ENCODE measurements at regions not wholly inside any gene's neighbourhood (a gene's known extent, or its start where the extent isn't known, plus 50 kb on each side); places are given as distances from the start of the nearest gene placed in this dataset.

GRCh38 chr18:23378302-23378686, 74.8 kb upstream of the RIOK3 start:
- H3K36me3 ChIP-seq (ENCODE audit: control insufficient read depth, insufficient read depth, low read length), result peaks cover 5% of the 10 kb centered on the region
- WGBS (ENCODE audit: insufficient coverage), result no CpG with 5 or more reads among the region's 2 CpGs
- H3K4me3 ChIP-seq (ENCODE audit: low read depth, low read length), result no peak overlapping the region
- DNase-seq (ENCODE audit: low read depth in 4 of 6, low spot score in 6 of 6), result no peak
- no peaks in the 10 kb centered on the region for H3K27me3 ChIP-seq (ENCODE audit: control insufficient read depth, insufficient read depth, low read length)
- H3K9me3 ChIP-seq (ENCODE audit: control insufficient read depth, insufficient read depth, low read length), result no peaks in the 10 kb centered on the region
- H3K27ac ChIP-seq (ENCODE audit: low read depth, low read length), result no peak overlapping the region
- H3K4me1 ChIP-seq (ENCODE audit: control insufficient read depth, insufficient read depth, low read length), result peaks cover 3% of the 10 kb centered on the region

DNA sequence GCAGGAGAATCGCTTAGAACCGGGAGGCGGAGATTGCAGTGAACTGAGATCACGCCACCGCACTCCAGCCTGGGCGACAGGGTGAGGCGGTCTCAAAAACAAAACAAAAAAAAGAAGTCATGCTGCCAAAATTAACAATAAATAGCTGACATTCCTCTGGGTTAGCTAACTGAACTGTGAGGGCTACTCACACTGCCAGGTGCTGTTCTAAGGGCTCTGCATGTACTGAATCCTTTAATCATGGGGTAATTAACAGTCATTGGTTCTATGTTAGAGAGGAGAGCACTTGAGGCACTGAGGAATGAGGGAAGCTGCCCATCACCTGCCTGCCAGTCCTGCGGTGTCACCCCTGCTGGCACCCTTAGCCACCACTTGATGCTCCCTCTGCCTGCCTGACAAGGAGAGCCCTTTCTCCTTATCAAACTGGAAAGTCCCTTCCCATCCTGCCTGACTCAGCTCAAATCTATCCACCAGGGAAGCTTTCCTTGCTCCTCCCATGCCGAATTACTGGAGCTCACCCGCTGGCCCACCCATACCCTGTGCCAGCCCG, 73.0 kb upstream of the RIOK3 start:
- Histone ChIP-seq H3K27ac (ENCODE audit: low read depth, low read length) (no peak overlapping the region), H3K27me3 (ENCODE audit: control insufficient read depth, insufficient read depth, low read length) (no peaks in the 10 kb centered on the region)
- WGBS (ENCODE audit: insufficient coverage), result 91% methylated on average over 7 of the region's 11 CpGs

DNA sequence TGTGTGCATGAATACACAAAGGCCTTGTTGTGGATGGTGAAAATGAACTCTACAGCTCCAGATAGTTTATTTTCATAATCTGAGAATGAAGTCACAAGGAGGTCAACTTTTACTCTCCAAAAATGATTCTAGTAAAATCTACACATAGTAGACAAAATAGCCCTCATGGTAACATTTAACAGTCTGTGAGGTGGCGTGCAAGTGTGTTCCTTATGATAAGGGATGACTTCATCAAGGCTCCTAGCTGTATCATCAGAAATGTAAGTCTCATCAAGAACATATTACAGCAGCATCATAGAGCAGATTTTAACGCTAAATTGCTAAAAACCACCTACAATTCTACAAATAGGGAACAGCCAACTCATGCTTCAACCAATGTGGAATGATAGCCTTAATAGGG, 72.3 kb upstream of the RIOK3 start:
- WGBS (ENCODE audit: insufficient coverage), result no CpG with 5 or more reads among the region's 2 CpGs
- H3K27ac ChIP-seq (ENCODE audit: low read depth, low read length), result no peak overlapping the region

More for the DNA sequence above, 73.0 kb upstream of the RIOK3 start:
- no peak overlapping the region for H3K4me3 ChIP-seq (ENCODE audit: low read depth, low read length)
- peaks cover 3% of the 10 kb centered on the region for H3K4me1 ChIP-seq (ENCODE audit: control insufficient read depth, insufficient read depth, low read length)
- peaks cover 8% of the 10 kb centered on the region for H3K36me3 ChIP-seq (ENCODE audit: control insufficient read depth, insufficient read depth, low read length)
- no peaks in the 10 kb centered on the region for H3K9me3 ChIP-seq (ENCODE audit: control insufficient read depth, insufficient read depth, low read length)
- no peak for DNase-seq (ENCODE audit: low read depth in 4 of 6, low spot score in 6 of 6)

GRCh38 chr18:23383494-23383893, 69.6 kb upstream of the RIOK3 start:
- Histone ChIP-seq H3K4me3 (ENCODE audit: low read depth, low read length) (no peak overlapping the region), H3K36me3 (ENCODE audit: control insufficient read depth, insufficient read depth, low read length) (peaks cover 5% of the 10 kb centered on the region), H3K4me1 (ENCODE audit: control insufficient read depth, insufficient read depth, low read length) (peaks cover 3% of the 10 kb centered on the region), H3K27me3 (ENCODE audit: control insufficient read depth, insufficient read depth, low read length) (no peaks in the 10 kb centered on the region), H3K9me3 (ENCODE audit: control insufficient read depth, insufficient read depth, low read length) (no peaks in the 10 kb centered on the region), H3K27ac (ENCODE audit: low read depth, low read length) (no peak overlapping the region)
- no peak for DNase-seq (ENCODE audit: low read depth in 4 of 6, low spot score in 6 of 6)
- 79% methylated on average over 5 of the region's 7 CpGs for WGBS (ENCODE audit: insufficient coverage)

More for the DNA sequence above, 72.3 kb upstream of the RIOK3 start:
- Histone ChIP-seq H3K4me3 (ENCODE audit: low read depth, low read length) (no peak overlapping the region), H3K9me3 (ENCODE audit: control insufficient read depth, insufficient read depth, low read length) (no peaks in the 10 kb centered on the region), H3K27me3 (ENCODE audit: control insufficient read depth, insufficient read depth, low read length) (no peaks in the 10 kb centered on the region), H3K4me1 (ENCODE audit: control insufficient read depth, insufficient read depth, low read length) (peaks cover 3% of the 10 kb centered on the region), H3K36me3 (ENCODE audit: control insufficient read depth, insufficient read depth, low read length) (peaks cover 8% of the 10 kb centered on the region)
- no peak for DNase-seq (ENCODE audit: low read depth in 4 of 6, low spot score in 6 of 6)

- Histone ChIP-seq H3K4me3 (ENCODE audit: low read depth, low read length) (no peak overlapping the region), H3K27me3 (ENCODE audit: control insufficient read depth, insufficient read depth, low read length) (no peaks in the 10 kb centered on the region), H3K36me3 (ENCODE audit: control insufficient read depth, insufficient read depth, low read length) (peaks cover 5% of the 10 kb centered on the region), H3K4me1 (ENCODE audit: control insufficient read depth, insufficient read depth, low read length) (peaks cover 3% of the 10 kb centered on the region), H3K27ac (ENCODE audit: low read depth, low read length) (no peak overlapping the region), H3K9me3 (ENCODE audit: control insufficient read depth, insufficient read depth, low read length) (no peaks in the 10 kb centered on the region)
- no peak for DNase-seq (ENCODE audit: low read depth in 4 of 6, low spot score in 6 of 6)
- 91% methylated on average over 8 of the region's 13 CpGs for WGBS (ENCODE audit: insufficient coverage)
Observed at GRCh38 chr18:23384778-23385736, 68.0 kb upstream of the RIOK3 start.

DNA sequence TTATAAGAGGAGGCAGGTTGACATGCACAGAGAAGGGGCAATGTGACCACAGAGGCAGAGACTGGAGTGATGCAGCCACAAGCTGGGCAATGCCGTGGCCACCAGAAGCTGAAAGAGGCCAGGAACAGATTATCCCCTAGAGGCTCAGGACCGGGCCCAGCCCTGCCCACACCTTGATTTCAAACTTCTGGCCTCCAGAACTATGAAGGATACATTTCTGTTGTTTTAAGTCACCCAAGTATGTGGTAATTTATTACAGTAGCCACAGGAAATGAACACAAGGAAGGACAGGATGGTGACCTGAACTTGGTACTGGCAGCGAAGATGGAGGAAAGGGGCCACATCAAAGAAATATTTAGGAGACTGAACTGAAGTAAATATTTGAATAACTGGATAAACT, 66.8 kb upstream of the RIOK3 start:
- 80% methylated on average over 1 of the region's 3 CpGs for WGBS (ENCODE audit: insufficient coverage)

GRCh38 chr18:23387265-23387664, 65.8 kb upstream of the RIOK3 start:
- no peak for DNase-seq (ENCODE audit: low read depth in 4 of 6, low spot score in 6 of 6)
- Histone ChIP-seq H3K9me3 (ENCODE audit: control insufficient read depth, insufficient read depth, low read length) (no peaks in the 10 kb centered on the region), H3K4me3 (ENCODE audit: low read depth, low read length) (no peak overlapping the region), H3K27ac (ENCODE audit: low read depth, low read length) (no peak overlapping the region), H3K27me3 (ENCODE audit: control insufficient read depth, insufficient read depth, low read length) (no peaks in the 10 kb centered on the region), H3K36me3 (ENCODE audit: control insufficient read depth, insufficient read depth, low read length) (peaks cover 5% of the 10 kb centered on the region), H3K4me1 (ENCODE audit: control insufficient read depth, insufficient read depth, low read length) (no peaks in the 10 kb centered on the region)
- WGBS (ENCODE audit: insufficient coverage), result 62% methylated on average over 2 of the region's 4 CpGs

More for the DNA sequence above, 66.8 kb upstream of the RIOK3 start:
- Histone ChIP-seq H3K4me3 (ENCODE audit: low read depth, low read length) (no peak overlapping the region), H3K9me3 (ENCODE audit: control insufficient read depth, insufficient read depth, low read length) (no peaks in the 10 kb centered on the region), H3K27me3 (ENCODE audit: control insufficient read depth, insufficient read depth, low read length) (no peaks in the 10 kb centered on the region), H3K4me1 (ENCODE audit: control insufficient read depth, insufficient read depth, low read length) (no peaks in the 10 kb centered on the region), H3K27ac (ENCODE audit: low read depth, low read length) (no peak overlapping the region), H3K36me3 (ENCODE audit: control insufficient read depth, insufficient read depth, low read length) (peaks cover 5% of the 10 kb centered on the region)
- DNase-seq (ENCODE audit: low read depth in 4 of 6, low spot score in 6 of 6), result no peak

GRCh38 chr18:23388357-23388756, 64.7 kb upstream of the RIOK3 start:
- H3K4me1 ChIP-seq (ENCODE audit: control insufficient read depth, insufficient read depth, low read length), result no peaks in the 10 kb centered on the region
- WGBS (ENCODE audit: insufficient coverage), result 89% methylated on average over 2 of the region's 4 CpGs
- no peak for DNase-seq (ENCODE audit: low read depth in 4 of 6, low spot score in 6 of 6)
- no peak overlapping the region for H3K4me3 ChIP-seq (ENCODE audit: low read depth, low read length)
- peaks cover 2% of the 10 kb centered on the region for H3K36me3 ChIP-seq (ENCODE audit: control insufficient read depth, insufficient read depth, low read length)
- H3K9me3 ChIP-seq (ENCODE audit: control insufficient read depth, insufficient read depth, low read length), result no peaks in the 10 kb centered on the region
- no peak overlapping the region for H3K27ac ChIP-seq (ENCODE audit: low read depth, low read length)
- no peaks in the 10 kb centered on the region for H3K27me3 ChIP-seq (ENCODE audit: control insufficient read depth, insufficient read depth, low read length)

DNA sequence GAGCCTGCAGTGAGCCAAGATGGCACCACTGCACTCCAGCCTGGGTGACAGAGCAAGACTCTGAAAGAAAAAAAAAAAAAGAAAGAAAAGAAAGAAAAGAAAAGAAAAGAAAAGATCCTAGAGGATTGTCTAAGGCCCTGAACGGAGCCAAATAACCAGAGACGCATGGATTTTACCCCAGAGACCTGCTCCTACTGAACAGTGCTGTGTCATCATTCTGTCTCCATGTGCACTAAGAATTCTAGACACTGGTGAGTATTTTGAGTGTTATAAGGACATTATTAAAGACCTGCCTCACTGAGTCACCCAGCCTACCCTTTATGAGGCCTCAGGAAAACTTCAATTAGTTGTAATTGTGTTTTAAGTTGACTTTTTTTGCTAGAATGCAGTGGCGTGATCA, 61.9 kb upstream of the RIOK3 start:
- no peaks in the 10 kb centered on the region for H3K9me3 ChIP-seq (ENCODE audit: control insufficient read depth, insufficient read depth, low read length)
- no peak overlapping the region for H3K4me3 ChIP-seq (ENCODE audit: low read depth, low read length)
- no peak overlapping the region for H3K27ac ChIP-seq (ENCODE audit: low read depth, low read length)
- no peak for DNase-seq (ENCODE audit: low read depth in 4 of 6, low spot score in 6 of 6)
- H3K36me3 ChIP-seq (ENCODE audit: control insufficient read depth, insufficient read depth, low read length), result no peaks in the 10 kb centered on the region
- no peaks in the 10 kb centered on the region for H3K4me1 ChIP-seq (ENCODE audit: control insufficient read depth, insufficient read depth, low read length)
- WGBS (ENCODE audit: insufficient coverage), result 93% methylated on average over 2 of the region's 3 CpGs
- H3K27me3 ChIP-seq (ENCODE audit: control insufficient read depth, insufficient read depth, low read length), result no peaks in the 10 kb centered on the region

- Histone ChIP-seq H3K4me1 (ENCODE audit: control insufficient read depth, insufficient read depth, low read length) (no peaks in the 10 kb centered on the region), H3K36me3 (ENCODE audit: control insufficient read depth, insufficient read depth, low read length) (no peaks in the 10 kb centered on the region), H3K27me3 (ENCODE audit: control insufficient read depth, insufficient read depth, low read length) (no peaks in the 10 kb centered on the region), H3K9me3 (ENCODE audit: control insufficient read depth, insufficient read depth, low read length) (no peaks in the 10 kb centered on the region), H3K27ac (ENCODE audit: low read depth, low read length) (no peak overlapping the region), H3K4me3 (ENCODE audit: low read depth, low read length) (no peak overlapping the region)
- DNase-seq (ENCODE audit: low read depth in 4 of 6, low spot score in 6 of 6), result no peak
- WGBS (ENCODE audit: insufficient coverage), result 100% methylated on average over 1 of the region's 3 CpGs
Observed at GRCh38 chr18:23397907-23398306, 55.2 kb upstream of the RIOK3 start.
